ENCODE measurements at regions not wholly inside any gene's neighbourhood (a gene's known extent, or its start where the extent isn't known, plus 50 kb on each side); places are given as distances from the start of the nearest gene placed in this dataset.
"Not testable (repeated sequence)": the region's sequence is repeated elsewhere in the genome, so short reads cannot be mapped to it uniquely, and the experiment has no call there.

DNA sequence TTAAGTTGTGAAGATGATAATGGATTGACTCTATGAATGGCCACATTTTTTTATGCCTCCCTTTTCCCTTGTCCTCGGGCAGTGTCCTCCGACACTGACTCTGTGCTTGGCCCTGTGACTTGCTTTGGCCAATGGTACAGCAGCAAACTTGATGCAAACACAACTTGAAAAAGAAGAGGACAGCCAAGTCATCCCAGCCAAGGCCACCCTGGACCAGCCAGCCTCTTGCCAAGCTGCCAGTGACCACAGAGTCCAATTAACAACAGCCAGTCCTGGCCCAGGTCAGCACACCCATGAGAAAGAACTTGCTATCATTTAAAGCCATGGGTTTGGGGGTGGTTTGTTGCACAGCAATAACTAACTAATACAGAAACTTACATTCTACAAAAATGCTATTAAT is 63.4 kb upstream of the SLC35C1 start:
- no peak for FAIRE-seq
- Histone ChIP-seq H4K20me1 (ENCODE audit: insufficient read depth, low read length) (no peaks in the 10 kb centered on the region), H3K4me1 (ENCODE audit: insufficient read depth, low read length) (no peaks in the 10 kb centered on the region), H3K4me2 (ENCODE audit: low read length) (no peak overlapping the region), H3K79me2 (ENCODE audit: insufficient read depth, low read length) (no peaks in the 10 kb centered on the region), H3K9ac (ENCODE audit: low read length) (no peak overlapping the region), H3K27me3 (ENCODE audit: insufficient read depth, low read length) (peaks cover 2% of the 10 kb centered on the region), H2AFZ (ENCODE audit: low read depth, low read length) (no peak overlapping the region), H3K4me3 (ENCODE audit: insufficient read depth, low read depth, low read length) (no peak overlapping the region), H3K27ac (ENCODE audit: low read depth, low read length) (no peak overlapping the region), H3K9me3 (ENCODE audit: insufficient read depth, low read depth, low read length) (no peaks in the 10 kb centered on the region), H3K36me3 (ENCODE audit: insufficient read depth, low read length) (no peaks in the 10 kb centered on the region)
- no peak overlapping the region for H3K4me3 Mint-ChIP-seq (ENCODE audit: unreplicated experiment)
- H3K4me1 Mint-ChIP-seq (ENCODE audit: low read depth, unreplicated experiment) = peaks cover 9% of the 10 kb centered on the region
- TF ChIP-seq EZH2 (IDR thresholded peaks at IDR 0.05; ENCODE audit: insufficient read depth, low read length) = no peak
- TF ChIP-seq, protein P1, sequence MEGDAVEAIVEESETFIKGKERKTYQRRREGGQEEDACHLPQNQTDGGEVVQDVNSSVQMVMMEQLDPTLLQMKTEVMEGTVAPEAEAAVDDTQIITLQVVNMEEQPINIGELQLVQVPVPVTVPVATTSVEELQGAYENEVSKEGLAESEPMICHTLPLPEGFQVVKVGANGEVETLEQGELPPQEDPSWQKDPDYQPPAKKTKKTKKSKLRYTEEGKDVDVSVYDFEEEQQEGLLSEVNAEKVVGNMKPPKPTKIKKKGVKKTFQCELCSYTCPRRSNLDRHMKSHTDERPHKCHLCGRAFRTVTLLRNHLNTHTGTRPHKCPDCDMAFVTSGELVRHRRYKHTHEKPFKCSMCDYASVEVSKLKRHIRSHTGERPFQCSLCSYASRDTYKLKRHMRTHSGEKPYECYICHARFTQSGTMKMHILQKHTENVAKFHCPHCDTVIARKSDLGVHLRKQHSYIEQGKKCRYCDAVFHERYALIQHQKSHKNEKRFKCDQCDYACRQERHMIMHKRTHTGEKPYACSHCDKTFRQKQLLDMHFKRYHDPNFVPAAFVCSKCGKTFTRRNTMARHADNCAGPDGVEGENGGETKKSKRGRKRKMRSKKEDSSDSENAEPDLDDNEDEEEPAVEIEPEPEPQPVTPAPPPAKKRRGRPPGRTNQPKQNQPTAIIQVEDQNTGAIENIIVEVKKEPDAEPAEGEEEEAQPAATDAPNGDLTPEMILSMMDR (IDR thresholded peaks at IDR 0.05; ENCODE audit: insufficient read depth, low read depth, low read length) = no peak
- H3K36me3 Mint-ChIP-seq (ENCODE audit: low read depth, unreplicated experiment) = no peaks in the 10 kb centered on the region
- DNase-seq (ENCODE audit: low read depth) = no peak
- H3K27me3 Mint-ChIP-seq (ENCODE audit: low read depth, unreplicated experiment) = peaks cover 17% of the 10 kb centered on the region
- H3K27ac Mint-ChIP-seq (ENCODE audit: unreplicated experiment) = no peak overlapping the region
- no peaks in the 10 kb centered on the region for H3K9me3 Mint-ChIP-seq (ENCODE audit: unreplicated experiment)

DNA sequence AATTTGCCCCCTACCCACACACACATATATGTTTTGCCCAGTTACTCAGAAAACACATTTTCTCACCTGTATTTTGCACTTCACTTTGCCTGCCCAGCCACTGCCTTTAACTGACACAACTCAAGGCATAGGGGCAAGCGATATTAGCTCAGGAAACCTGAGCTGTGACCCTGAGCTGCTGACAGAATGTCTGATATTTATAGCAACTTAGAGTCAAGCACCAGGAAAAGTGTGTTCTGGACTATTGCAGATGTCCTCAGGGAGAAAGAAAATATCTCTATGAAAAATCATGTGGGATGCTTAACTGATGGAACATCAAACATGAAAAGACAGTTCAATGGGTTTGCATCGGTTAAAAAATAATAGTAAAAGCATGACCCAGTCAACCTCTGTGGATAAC is 63.9 kb upstream of the SLC35C1 start:
- Histone ChIP-seq H3K27ac (ENCODE audit: low read depth, low read length) (no peak overlapping the region), H4K20me1 (ENCODE audit: insufficient read depth, low read length) (no peaks in the 10 kb centered on the region), H3K79me2 (ENCODE audit: insufficient read depth, low read length) (no peaks in the 10 kb centered on the region), H2AFZ (ENCODE audit: low read depth, low read length) (no peak overlapping the region), H3K9me3 (ENCODE audit: insufficient read depth, low read depth, low read length) (no peaks in the 10 kb centered on the region), H3K9ac (ENCODE audit: low read length) (no peak overlapping the region), H3K36me3 (ENCODE audit: insufficient read depth, low read length) (no peaks in the 10 kb centered on the region), H3K4me3 (ENCODE audit: insufficient read depth, low read depth, low read length) (no peak overlapping the region), H3K4me1 (ENCODE audit: insufficient read depth, low read length) (no peaks in the 10 kb centered on the region), H3K27me3 (ENCODE audit: insufficient read depth, low read length) (peaks cover 2% of the 10 kb centered on the region), H3K4me2 (ENCODE audit: low read length) (no peak overlapping the region)
- TF ChIP-seq, protein P1 (IDR thresholded peaks at IDR 0.05; ENCODE audit: insufficient read depth, low read depth, low read length) = no peak
- TF ChIP-seq EZH2 (IDR thresholded peaks at IDR 0.05; ENCODE audit: insufficient read depth, low read length) = no peak
- H3K36me3 Mint-ChIP-seq (ENCODE audit: low read depth, unreplicated experiment) = peaks cover 1% of the 10 kb centered on the region
- peaks cover 4% of the 10 kb centered on the region for H3K9me3 Mint-ChIP-seq (ENCODE audit: unreplicated experiment)
- peaks cover 13% of the 10 kb centered on the region for H3K4me1 Mint-ChIP-seq (ENCODE audit: low read depth, unreplicated experiment)
- H3K27me3 Mint-ChIP-seq (ENCODE audit: low read depth, unreplicated experiment) = peaks cover 18% of the 10 kb centered on the region
- H3K27ac Mint-ChIP-seq (ENCODE audit: unreplicated experiment) = no peak overlapping the region
- H3K4me3 Mint-ChIP-seq (ENCODE audit: unreplicated experiment) = no peak overlapping the region
- FAIRE-seq (no peak), DNase-seq (ENCODE audit: low read depth) (no peak)

DNA sequence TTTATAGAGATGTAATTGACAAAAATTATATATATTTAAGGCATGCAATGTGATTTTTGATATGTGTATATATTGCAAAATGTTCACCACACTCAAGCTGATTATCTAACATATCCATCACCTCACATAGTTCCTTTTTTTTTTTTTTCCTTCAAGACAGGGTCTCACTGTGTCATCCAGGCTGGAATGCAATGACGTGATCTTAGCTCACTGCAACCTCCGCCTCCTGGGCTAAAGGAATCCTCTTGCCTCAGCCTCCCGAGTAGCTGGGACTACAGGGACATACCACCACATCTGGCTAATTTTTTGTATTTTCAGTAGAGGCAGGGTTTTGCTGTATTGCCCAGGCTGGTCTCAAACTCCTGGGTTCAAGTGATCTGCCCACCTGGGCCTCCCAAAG is 65.1 kb upstream of the SLC35C1 start:
- Mint-ChIP-seq H3K27ac (ENCODE audit: unreplicated experiment) (no peak overlapping the region), H3K9me3 (ENCODE audit: unreplicated experiment) (peaks cover 7% of the 10 kb centered on the region)
- H3K27ac ChIP-seq (ENCODE audit: low read depth, low read length) = no peak overlapping the region

DNA sequence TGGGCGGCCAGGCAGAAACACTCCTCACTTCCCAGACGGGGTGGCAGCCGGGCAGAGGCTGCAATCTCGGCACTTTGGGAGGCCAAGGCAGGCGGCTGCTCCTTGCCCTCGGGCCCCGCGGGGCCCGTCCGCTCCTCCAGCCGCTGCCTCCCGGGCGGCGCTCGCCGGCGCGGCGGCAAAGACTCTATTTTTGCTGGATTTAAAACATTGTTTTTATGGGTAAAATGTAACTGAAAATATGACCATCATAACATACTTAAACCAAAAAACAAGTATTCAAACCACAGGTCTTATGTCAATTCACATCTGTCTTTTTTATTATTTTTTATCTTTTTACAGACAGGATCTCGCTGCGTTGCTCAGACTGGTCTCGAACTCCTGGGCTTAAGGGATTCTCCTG is 65.9 kb upstream of the SLC35C1 start:
- not testable (repeated sequence) for H3K9me3 ChIP-seq (ENCODE audit: insufficient read depth, low read depth, low read length); H3K79me2 ChIP-seq (ENCODE audit: insufficient read depth, low read length); DNase-seq (ENCODE audit: low read depth); H3K4me3 ChIP-seq (ENCODE audit: insufficient read depth, low read depth, low read length); H3K36me3 ChIP-seq (ENCODE audit: insufficient read depth, low read length); H3K4me1 ChIP-seq (ENCODE audit: insufficient read depth, low read length); H3K4me2 ChIP-seq (ENCODE audit: low read length); H3K27ac ChIP-seq (ENCODE audit: low read depth, low read length); H4K20me1 ChIP-seq (ENCODE audit: insufficient read depth, low read length); H3K9ac ChIP-seq (ENCODE audit: low read length); H3K36me3 Mint-ChIP-seq (ENCODE audit: low read depth, unreplicated experiment); H3K27me3 ChIP-seq (ENCODE audit: insufficient read depth, low read length); H2AFZ ChIP-seq (ENCODE audit: low read depth, low read length); FAIRE-seq; H3K4me3 Mint-ChIP-seq (ENCODE audit: unreplicated experiment); H3K27ac Mint-ChIP-seq (ENCODE audit: unreplicated experiment)
- Mint-ChIP-seq H3K9me3 (ENCODE audit: unreplicated experiment) (peaks cover 11% of the 10 kb centered on the region), H3K4me1 (ENCODE audit: low read depth, unreplicated experiment) (peaks cover 13% of the 10 kb centered on the region), H3K27me3 (ENCODE audit: low read depth, unreplicated experiment) (peaks cover 26% of the 10 kb centered on the region)

More for the DNA sequence above, 65.1 kb upstream of the SLC35C1 start:
- DNase-seq (ENCODE audit: low read depth) (no peak), FAIRE-seq (no peak)
- Mint-ChIP-seq H3K27me3 (ENCODE audit: low read depth, unreplicated experiment) (peaks cover 22% of the 10 kb centered on the region), H3K36me3 (ENCODE audit: low read depth, unreplicated experiment) (peaks cover 1% of the 10 kb centered on the region), H3K4me1 (ENCODE audit: low read depth, unreplicated experiment) (peaks cover 13% of the 10 kb centered on the region), H3K4me3 (ENCODE audit: unreplicated experiment) (no peak overlapping the region)
- Histone ChIP-seq H3K4me1 (ENCODE audit: insufficient read depth, low read length) (no peaks in the 10 kb centered on the region), H4K20me1 (ENCODE audit: insufficient read depth, low read length) (no peaks in the 10 kb centered on the region), H3K9me3 (ENCODE audit: insufficient read depth, low read depth, low read length) (no peaks in the 10 kb centered on the region), H2AFZ (ENCODE audit: low read depth, low read length) (no peak overlapping the region), H3K36me3 (ENCODE audit: insufficient read depth, low read length) (no peaks in the 10 kb centered on the region), H3K4me3 (ENCODE audit: insufficient read depth, low read depth, low read length) (no peak overlapping the region), H3K27me3 (ENCODE audit: insufficient read depth, low read length) (peaks cover 2% of the 10 kb centered on the region), H3K4me2 (ENCODE audit: low read length) (no peak overlapping the region), H3K9ac (ENCODE audit: low read length) (no peak overlapping the region), H3K79me2 (ENCODE audit: insufficient read depth, low read length) (no peaks in the 10 kb centered on the region)
- TF ChIP-seq, protein P1 (IDR thresholded peaks at IDR 0.05; ENCODE audit: insufficient read depth, low read depth, low read length) = no peak
- no peak for TF ChIP-seq EZH2 (IDR thresholded peaks at IDR 0.05; ENCODE audit: insufficient read depth, low read length)
